WTC11 (cell line): ENCODE measurements at regions not wholly inside any gene's neighbourhood (a gene's known extent, or its start where the extent isn't known, plus 50 kb on each side); places are given as distances from the start of the nearest gene placed in this dataset.
"Not testable (repeated sequence)": the region's sequence is repeated elsewhere in the genome, so short reads cannot be mapped to it uniquely, and the experiment has no call there.

Source experiments
- ATAC-seq: fragments of 200-7000 bp; cut with Tn5 transposase; 2 replicates; pipeline ENCODE4 v1.10.0; 2021; ENCODE audit warnings: mild to moderate bottlenecking, moderate library complexity
- CTCF ChIA-PET: fragments of 300-600 bp; sonication (Branson Sonifier 250); formaldehyde crosslinking; loops from one replicate; lab custom pipeline; 2021; ENCODE audit warnings: antibody characterized with exemption; lab: Charles Lee
- POLR2A ChIA-PET: fragments of 350-600 bp; sonication (Branson Sonifier 250); formaldehyde crosslinking; loops from one replicate; lab custom pipeline; 2021; ENCODE audit warnings: antibody characterized with exemption; lab: Charles Lee
- DNase-seq: peaks from one replicate; pipeline ENCODE4 v3.0.0; 2021; ENCODE audit warnings: low spot score
- H3K27ac Mint-ChIP-seq: 2 replicates; pipeline ENCODE4 v1.8.0; 2021; ENCODE audit warnings: mixed read lengths
- H3K27me3 Mint-ChIP-seq: 2 replicates; pipeline ENCODE4 v1.8.0; 2021; ENCODE audit warnings: low read depth, mild to moderate bottlenecking, moderate library complexity, mixed read lengths
- H3K36me3 Mint-ChIP-seq: 2 replicates; pipeline ENCODE4 v1.8.0; 2021; ENCODE audit warnings: mixed read lengths
- H3K4me1 Mint-ChIP-seq: 2 replicates; pipeline ENCODE4 v1.8.0; 2022; ENCODE audit warnings: mixed read lengths
- H3K4me3 Mint-ChIP-seq: 2 replicates; pipeline ENCODE4 v1.8.0; 2021; ENCODE audit warnings: mild to moderate bottlenecking, moderate library complexity, mixed read lengths
- H3K9me3 Mint-ChIP-seq: 2 replicates; pipeline ENCODE4 v1.8.0; 2021; ENCODE audit warnings: mixed read lengths
- ELF4 ChIP-seq: sonication (generic); formaldehyde crosslinking; IDR thresholded peaks from 2 replicates; pipeline ENCODE4 v1.8.1; 2022; ENCODE audit warnings: low read depth, mild to moderate bottlenecking, moderate library complexity, missing genetic modification reagents
- FOXJ3 ChIP-seq: sonication (generic); formaldehyde crosslinking; IDR thresholded peaks from 2 replicates; pipeline ENCODE4 v1.9.0; 2021; ENCODE audit warnings: missing genetic modification reagents, mild to moderate bottlenecking, borderline replicate concordance
- FOXK1 ChIP-seq: sonication (generic); formaldehyde crosslinking; IDR thresholded peaks from 2 replicates; pipeline ENCODE4 v1.8.0; 2022; ENCODE audit warnings: mild to moderate bottlenecking, moderate library complexity, missing genetic modification reagents
- GRHL2 ChIP-seq: fragments of 250-450 bp; sonication (Bioruptor Pico); IDR thresholded peaks from 2 replicates; pipeline ENCODE4 v1.8.0; 2022; ENCODE audit warnings: mild to moderate bottlenecking, moderate library complexity; ENCODE audit not compliant: insufficient replicate concordance, severe bottlenecking
- OVOL2 ChIP-seq: fragments of 250-450 bp; sonication (Bioruptor Pico); IDR thresholded peaks from 2 replicates; pipeline ENCODE4 v1.9.0; 2021; ENCODE audit warnings: mild to moderate bottlenecking, borderline replicate concordance
- PRRX2 ChIP-seq: fragments of 250-450 bp; sonication (Bioruptor Pico); IDR thresholded peaks from 2 replicates; pipeline ENCODE4 v1.8.0; 2021; ENCODE audit warnings: mild to moderate bottlenecking
- SMAD3 ChIP-seq: sonication (generic); formaldehyde crosslinking; IDR thresholded peaks from 2 replicates; pipeline ENCODE4 v1.8.0; 2022; ENCODE audit warnings: missing genetic modification reagents, mild to moderate bottlenecking, borderline replicate concordance
- TCF7 ChIP-seq: sonication (generic); formaldehyde crosslinking; IDR thresholded peaks from 2 replicates; pipeline ENCODE4 v1.8.0; 2022; ENCODE audit warnings: mild to moderate bottlenecking, low read depth, missing genetic modification reagents, moderate library complexity
- TP53 ChIP-seq: sonication (generic); formaldehyde crosslinking; IDR thresholded peaks from 2 replicates; pipeline ENCODE4 v1.8.1; 2023; ENCODE audit warnings: mild to moderate bottlenecking, missing genetic modification reagents
- ZNF219 ChIP-seq: sonication (generic); formaldehyde crosslinking; IDR thresholded peaks from 2 replicates; pipeline ENCODE4 v1.8.0; 2023; ENCODE audit warnings: missing genetic modification reagents, mild to moderate bottlenecking, borderline replicate concordance
- ZNF396 ChIP-seq: fragments of 250-450 bp; sonication (Bioruptor Pico); IDR thresholded peaks from 2 replicates; pipeline ENCODE4 v1.8.0; 2021; ENCODE audit warnings: mild to moderate bottlenecking, moderate library complexity, borderline replicate concordance
- ZNF416 ChIP-seq: fragments of 250-450 bp; sonication (Bioruptor Pico); IDR thresholded peaks from 2 replicates; pipeline ENCODE4 v1.9.0; 2021; ENCODE audit warnings: mild to moderate bottlenecking, inconsistent platforms
- ZNF671 ChIP-seq: fragments of 250-450 bp; sonication (Bioruptor Pico); IDR thresholded peaks from 2 replicates; pipeline ENCODE4 v1.8.0; 2021; ENCODE audit warnings: mild to moderate bottlenecking
- TF ChIP-seq, protein P1 (sequence below): sonication (generic); formaldehyde crosslinking; conservative IDR thresholded peaks from 2 replicates; pipeline ENCODE4 v1.8.1; 2022; ENCODE audit warnings: mild to moderate bottlenecking, missing genetic modification reagents
- TF ChIP-seq, protein P2 (sequence below): sonication (generic); formaldehyde crosslinking; IDR thresholded peaks from 2 replicates; pipeline ENCODE4 v1.8.1; 2022; ENCODE audit warnings: mild to moderate bottlenecking, missing genetic modification reagents, moderate library complexity, borderline replicate concordance
- TF ChIP-seq, protein P3 (sequence below): sonication (generic); formaldehyde crosslinking; IDR thresholded peaks from 2 replicates; pipeline ENCODE4 v1.8.0; 2022; ENCODE audit warnings: mild to moderate bottlenecking, missing genetic modification reagents
- TF ChIP-seq, protein P4 (sequence below): sonication (generic); formaldehyde crosslinking; IDR thresholded peaks from 2 replicates; pipeline ENCODE4 v1.8.0; 2023; ENCODE audit warnings: mild to moderate bottlenecking, missing genetic modification reagents
- TF ChIP-seq, protein P5 (sequence below): sonication (generic); formaldehyde crosslinking; IDR thresholded peaks from 2 replicates; pipeline ENCODE4 v1.8.1; 2023; ENCODE audit warnings: mild to moderate bottlenecking, missing genetic modification reagents
- TF ChIP-seq, protein P6 (sequence below): fragments of 250-450 bp; sonication (Bioruptor Pico); IDR thresholded peaks from 2 replicates; pipeline ENCODE4 v1.8.0; 2021; ENCODE audit warnings: mild to moderate bottlenecking

DNA sequence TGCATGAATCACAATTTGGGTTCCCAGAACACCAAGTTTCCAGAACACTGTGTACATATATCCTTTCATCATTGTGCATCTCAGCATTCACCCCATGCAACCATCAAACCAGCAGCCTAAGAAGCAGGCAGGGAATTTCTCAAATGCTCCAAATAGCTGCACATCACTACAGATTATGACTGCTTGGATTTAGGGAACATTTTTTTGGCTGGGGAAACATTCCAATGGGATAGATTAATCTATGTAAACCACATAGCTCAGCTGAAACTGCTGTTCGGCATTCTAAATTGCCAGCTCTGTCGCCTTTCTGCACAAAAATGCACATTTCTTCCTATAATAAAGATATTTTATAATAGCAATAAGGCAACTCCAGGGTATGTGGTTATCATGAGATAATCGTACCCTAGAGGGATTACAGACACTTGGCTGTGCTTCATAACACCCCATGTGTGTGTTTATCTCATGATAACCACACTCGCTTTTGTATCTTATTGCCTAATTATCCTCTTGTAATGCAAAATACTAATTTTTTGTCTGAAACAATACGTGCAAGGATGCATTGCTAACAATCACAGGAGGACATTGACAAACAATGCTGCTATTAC is 483.7 kb upstream of the DPH6 start:
- DNase-seq (no peak), ATAC-seq (no peak)
- H3K27ac Mint-ChIP-seq: no peak overlapping the region
- H3K27me3 Mint-ChIP-seq: no peaks in the 10 kb centered on the region
- POLR2A ChIA-PET: no interaction called here
- TF ChIP-seq TP53 (CRISPR knock-in tag) (no peak), ZNF396 (CRISPR knock-in tag) (no peak), OVOL2 (CRISPR knock-in tag) (no peak), ZNF671 (CRISPR knock-in tag) (no peak), FOXK1 (CRISPR knock-in tag) (no peak), GRHL2 (CRISPR knock-in tag) (no peak), TCF7 (no peak), ELF4 (CRISPR knock-in tag) (no peak), PRRX2 (no peak), FOXJ3 (CRISPR knock-in tag) (no peak), SMAD3 (no peak)
- TF ChIP-seq, protein P1, sequence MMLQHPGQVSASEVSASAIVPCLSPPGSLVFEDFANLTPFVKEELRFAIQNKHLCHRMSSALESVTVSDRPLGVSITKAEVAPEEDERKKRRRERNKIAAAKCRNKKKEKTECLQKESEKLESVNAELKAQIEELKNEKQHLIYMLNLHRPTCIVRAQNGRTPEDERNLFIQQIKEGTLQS (CRISPR knock-in tag): no peak
- TF ChIP-seq, protein P2, sequence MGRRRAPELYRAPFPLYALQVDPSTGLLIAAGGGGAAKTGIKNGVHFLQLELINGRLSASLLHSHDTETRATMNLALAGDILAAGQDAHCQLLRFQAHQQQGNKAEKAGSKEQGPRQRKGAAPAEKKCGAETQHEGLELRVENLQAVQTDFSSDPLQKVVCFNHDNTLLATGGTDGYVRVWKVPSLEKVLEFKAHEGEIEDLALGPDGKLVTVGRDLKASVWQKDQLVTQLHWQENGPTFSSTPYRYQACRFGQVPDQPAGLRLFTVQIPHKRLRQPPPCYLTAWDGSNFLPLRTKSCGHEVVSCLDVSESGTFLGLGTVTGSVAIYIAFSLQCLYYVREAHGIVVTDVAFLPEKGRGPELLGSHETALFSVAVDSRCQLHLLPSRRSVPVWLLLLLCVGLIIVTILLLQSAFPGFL (CRISPR knock-in tag): no peak
- TF ChIP-seq, protein P3, sequence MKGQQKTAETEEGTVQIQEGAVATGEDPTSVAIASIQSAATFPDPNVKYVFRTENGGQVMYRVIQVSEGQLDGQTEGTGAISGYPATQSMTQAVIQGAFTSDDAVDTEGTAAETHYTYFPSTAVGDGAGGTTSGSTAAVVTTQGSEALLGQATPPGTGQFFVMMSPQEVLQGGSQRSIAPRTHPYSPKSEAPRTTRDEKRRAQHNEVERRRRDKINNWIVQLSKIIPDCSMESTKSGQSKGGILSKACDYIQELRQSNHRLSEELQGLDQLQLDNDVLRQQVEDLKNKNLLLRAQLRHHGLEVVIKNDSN (CRISPR knock-in tag): no peak
- TF ChIP-seq, protein P4, sequence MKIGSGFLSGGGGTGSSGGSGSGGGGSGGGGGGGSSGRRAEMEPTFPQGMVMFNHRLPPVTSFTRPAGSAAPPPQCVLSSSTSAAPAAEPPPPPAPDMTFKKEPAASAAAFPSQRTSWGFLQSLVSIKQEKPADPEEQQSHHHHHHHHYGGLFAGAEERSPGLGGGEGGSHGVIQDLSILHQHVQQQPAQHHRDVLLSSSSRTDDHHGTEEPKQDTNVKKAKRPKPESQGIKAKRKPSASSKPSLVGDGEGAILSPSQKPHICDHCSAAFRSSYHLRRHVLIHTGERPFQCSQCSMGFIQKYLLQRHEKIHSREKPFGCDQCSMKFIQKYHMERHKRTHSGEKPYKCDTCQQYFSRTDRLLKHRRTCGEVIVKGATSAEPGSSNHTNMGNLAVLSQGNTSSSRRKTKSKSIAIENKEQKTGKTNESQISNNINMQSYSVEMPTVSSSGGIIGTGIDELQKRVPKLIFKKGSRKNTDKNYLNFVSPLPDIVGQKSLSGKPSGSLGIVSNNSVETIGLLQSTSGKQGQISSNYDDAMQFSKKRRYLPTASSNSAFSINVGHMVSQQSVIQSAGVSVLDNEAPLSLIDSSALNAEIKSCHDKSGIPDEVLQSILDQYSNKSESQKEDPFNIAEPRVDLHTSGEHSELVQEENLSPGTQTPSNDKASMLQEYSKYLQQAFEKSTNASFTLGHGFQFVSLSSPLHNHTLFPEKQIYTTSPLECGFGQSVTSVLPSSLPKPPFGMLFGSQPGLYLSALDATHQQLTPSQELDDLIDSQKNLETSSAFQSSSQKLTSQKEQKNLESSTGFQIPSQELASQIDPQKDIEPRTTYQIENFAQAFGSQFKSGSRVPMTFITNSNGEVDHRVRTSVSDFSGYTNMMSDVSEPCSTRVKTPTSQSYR (CRISPR knock-in tag): no peak
- 0 out of 2 replicates have a peak, but pooled peaks cover 3% of the 10 kb centered on the region for H3K9me3 Mint-ChIP-seq
- H3K4me3 Mint-ChIP-seq: no peak overlapping the region
- CTCF ChIA-PET: no interaction called here
- no peaks in the 10 kb centered on the region for H3K4me1 Mint-ChIP-seq
- no peaks in the 10 kb centered on the region for H3K36me3 Mint-ChIP-seq

DNA sequence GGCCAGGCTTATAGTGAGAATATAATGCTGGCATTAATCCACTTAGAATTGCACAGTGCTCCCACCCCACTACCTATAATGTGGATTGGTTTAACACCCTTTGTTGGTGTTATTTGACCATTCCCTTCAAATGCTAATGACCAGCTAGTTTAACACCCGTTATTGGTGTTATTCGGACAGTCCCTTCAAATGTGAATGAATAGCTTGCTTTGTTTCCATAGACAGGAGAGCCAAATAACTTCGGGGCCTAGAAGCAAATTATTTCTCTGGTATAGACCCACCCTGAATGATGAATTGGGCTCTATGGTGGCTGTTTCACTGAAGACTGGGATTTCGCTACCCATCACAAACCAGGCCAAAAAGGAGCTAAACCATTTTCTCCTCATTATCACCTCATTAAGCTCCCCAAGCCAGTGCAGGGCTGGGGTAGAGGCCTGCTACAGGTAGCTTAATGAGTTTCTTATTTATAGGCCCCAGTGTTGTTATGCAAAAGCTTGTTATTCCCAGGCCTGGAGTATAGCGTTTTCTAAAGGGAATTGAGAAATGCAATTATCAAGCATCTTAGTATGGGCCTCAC is 494.1 kb upstream of the DPH6 start:
- DNase-seq (no peak), ATAC-seq (peak; percentile 76)
- Mint-ChIP-seq H3K4me1 (peaks cover 19% of the 10 kb centered on the region), H3K9me3 (peaks cover 6% of the 10 kb centered on the region), H3K4me3 (no peak overlapping the region), H3K36me3 (no peaks in the 10 kb centered on the region), H3K27ac (no peak overlapping the region), H3K27me3 (peaks cover 25% of the 10 kb centered on the region)
- ChIA-PET CTCF (interaction anchor here (0.6 to 1.2 kb wide), 4 partner anchors 13 to 751 kb away, joined by 3 to 5 read pairs (median 4); no protein-coding TSS in a partner anchor), POLR2A (no interaction called here)
- no peak for TF ChIP-seq ZNF416 (CRISPR knock-in tag)
- TF ChIP-seq, protein P5, sequence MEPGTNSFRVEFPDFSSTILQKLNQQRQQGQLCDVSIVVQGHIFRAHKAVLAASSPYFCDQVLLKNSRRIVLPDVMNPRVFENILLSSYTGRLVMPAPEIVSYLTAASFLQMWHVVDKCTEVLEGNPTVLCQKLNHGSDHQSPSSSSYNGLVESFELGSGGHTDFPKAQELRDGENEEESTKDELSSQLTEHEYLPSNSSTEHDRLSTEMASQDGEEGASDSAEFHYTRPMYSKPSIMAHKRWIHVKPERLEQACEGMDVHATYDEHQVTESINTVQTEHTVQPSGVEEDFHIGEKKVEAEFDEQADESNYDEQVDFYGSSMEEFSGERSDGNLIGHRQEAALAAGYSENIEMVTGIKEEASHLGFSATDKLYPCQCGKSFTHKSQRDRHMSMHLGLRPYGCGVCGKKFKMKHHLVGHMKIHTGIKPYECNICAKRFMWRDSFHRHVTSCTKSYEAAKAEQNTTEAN: no peak
- TF ChIP-seq, protein P4 (CRISPR knock-in tag): no peak
- TF ChIP-seq, protein P6, sequence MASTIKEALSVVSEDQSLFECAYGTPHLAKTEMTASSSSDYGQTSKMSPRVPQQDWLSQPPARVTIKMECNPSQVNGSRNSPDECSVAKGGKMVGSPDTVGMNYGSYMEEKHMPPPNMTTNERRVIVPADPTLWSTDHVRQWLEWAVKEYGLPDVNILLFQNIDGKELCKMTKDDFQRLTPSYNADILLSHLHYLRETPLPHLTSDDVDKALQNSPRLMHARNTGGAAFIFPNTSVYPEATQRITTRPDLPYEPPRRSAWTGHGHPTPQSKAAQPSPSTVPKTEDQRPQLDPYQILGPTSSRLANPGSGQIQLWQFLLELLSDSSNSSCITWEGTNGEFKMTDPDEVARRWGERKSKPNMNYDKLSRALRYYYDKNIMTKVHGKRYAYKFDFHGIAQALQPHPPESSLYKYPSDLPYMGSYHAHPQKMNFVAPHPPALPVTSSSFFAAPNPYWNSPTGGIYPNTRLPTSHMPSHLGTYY: no peak
- TF ChIP-seq ZNF219: no peak

DNA sequence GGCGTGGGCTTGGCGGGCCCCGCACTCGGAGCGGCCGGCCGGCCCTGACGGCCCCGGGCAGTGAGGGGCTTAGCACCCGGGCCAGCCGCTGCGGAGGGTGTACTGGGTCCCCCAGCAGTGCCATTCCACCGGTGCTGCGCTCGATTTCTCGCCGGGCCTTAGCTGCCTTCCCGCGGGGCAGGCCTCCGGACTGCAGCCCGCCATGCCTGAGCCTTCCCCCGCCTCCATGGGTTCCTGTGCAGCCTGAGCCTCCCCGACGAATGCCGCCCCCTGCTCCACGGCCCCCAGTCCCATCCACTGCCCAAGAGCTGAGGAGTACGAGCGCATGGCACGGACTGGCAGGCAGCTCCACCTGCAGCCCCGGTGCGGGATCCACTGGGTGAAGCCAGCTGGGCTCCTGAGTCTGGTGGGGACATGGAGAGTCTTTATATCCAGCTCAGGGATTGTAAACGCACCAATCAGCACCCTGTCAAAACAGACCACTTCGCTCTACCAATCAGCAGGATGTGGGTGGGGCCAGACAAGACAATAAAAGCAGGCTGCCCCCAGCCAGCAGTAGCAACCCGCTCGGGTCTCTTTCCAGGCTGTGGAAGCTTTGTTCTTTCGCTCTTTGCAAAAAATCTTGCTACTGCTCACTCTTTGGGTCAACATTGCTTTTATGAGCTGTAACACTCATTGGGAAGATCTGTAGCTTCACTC is 501.2 kb upstream of the DPH6 start:
- ATAC-seq, H3K4me1 Mint-ChIP-seq, H3K36me3 Mint-ChIP-seq, H3K27ac Mint-ChIP-seq, H3K27me3 Mint-ChIP-seq, POLR2A ChIA-PET, DNase-seq, CTCF ChIA-PET, H3K4me3 Mint-ChIP-seq: not testable (repeated sequence)
- peaks cover 11% of the 10 kb centered on the region for H3K9me3 Mint-ChIP-seq
